SKM-1 (cell line): ENCODE measurements at regions not wholly inside any gene's neighbourhood (a gene's known extent, or its start where the extent isn't known, plus 50 kb on each side); places are given as distances from the start of the nearest gene placed in this dataset.
"Not testable (repeated sequence)": the region's sequence is repeated elsewhere in the genome, so short reads cannot be mapped to it uniquely, and the experiment has no call there.

Source experiments
- DNase-seq: peaks from one replicate; lab custom pipeline; 2025; ENCODE audit not compliant: unreplicated experiment; lab: John Stamatoyannopoulos, UW

DNA sequence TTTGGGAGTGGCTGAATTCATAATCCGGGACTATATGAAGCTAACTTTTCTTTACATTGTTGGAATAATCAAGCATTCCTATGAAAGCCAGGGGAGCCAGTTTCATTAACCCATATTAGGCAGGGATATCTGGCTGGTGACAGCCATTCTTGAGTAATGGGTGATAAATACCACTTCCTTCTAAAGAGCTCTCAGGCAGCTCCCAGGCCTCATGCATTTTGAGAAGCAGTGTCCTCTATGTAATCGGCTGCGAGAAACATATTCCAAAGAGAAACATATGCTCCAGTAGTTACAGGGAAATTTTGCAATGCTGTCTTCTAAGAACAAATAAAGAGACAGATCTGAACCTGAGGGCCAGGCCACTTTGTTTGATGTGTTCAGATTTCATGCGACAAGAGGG lies 83.1 kb downstream of the MSX2 start:
- DNase-seq: no peak

DNA sequence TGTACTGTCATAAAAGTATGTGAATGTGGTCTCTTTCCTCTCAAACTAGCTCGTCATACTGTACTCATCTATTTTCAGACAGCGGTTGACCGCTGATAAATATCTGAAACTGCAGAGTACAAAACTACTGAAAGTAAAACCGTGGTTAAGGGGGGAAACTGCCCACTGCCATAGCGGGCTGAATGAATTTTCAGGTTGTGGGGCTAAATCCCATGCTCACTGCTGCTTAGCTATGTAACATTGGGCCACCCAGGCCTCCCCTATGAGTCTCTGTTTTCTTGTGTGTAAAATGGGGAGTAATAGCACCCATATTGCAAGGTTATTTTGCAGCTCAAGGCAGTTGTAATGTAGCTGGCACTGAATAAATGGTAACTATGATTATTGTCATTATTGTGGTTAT lies 82.3 kb downstream of the MSX2 start:
- no peak for DNase-seq

DNA sequence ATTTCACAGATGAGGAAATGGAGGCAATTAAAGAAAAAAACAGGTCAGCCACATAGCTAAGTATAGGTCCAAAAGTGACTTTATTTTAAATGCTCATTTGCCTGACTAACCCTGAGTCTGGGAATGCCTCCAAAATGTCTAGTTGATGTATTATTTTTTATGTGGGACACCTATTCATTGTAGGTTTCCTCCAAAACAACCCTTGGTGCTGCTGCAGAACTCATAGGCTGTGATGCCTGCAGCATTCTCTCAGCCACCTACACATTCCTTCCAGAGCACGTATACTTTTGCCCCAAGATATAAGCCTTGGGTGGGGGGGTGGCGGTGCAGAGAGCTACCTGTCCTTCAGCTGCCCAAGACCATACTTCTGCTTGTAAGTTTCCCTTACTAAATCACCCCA lies 77.4 kb downstream of the MSX2 start:
- DNase-seq: no peak

DNA sequence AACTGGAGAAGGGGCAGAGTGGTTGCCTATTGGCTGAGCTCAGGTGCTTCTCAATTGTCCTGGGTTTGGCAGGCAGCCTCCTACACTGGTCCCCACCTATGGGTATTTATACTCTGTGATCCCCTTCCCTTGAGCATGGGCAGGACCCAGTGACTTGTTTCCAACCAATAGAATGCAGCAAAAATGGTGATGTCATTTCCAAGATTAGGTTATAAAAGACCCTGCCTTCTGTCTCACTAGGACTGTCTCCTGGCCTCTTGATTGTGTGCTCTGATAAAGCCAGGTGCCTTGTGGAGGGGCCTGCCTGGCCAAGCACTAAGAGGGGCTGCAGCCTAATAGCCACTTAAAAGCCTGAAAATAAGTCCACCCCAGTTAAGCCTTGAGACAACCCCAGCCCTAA lies 76.1 kb downstream of the MSX2 start:
- DNase-seq: no peak

DNA sequence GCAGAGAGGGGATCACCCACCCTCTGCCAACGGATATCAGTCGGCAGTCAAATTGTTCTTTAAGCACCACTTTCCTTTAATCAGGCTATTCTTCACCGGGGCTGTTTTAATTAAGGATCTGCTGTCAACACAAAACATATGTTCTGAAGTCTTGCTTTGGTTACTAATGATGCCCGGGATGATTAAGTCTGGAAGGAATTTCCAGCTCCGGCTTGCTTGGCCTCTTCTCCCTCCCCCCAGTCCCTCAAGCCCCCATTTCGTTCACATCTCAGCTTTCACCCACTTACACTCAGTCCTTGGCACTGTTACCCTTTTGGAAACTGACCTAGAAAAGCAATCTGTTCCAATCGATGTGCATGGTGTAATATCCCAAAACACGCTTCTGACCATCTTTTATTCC lies 74.7 kb downstream of the MSX2 start:
- DNase-seq: no peak

DNA sequence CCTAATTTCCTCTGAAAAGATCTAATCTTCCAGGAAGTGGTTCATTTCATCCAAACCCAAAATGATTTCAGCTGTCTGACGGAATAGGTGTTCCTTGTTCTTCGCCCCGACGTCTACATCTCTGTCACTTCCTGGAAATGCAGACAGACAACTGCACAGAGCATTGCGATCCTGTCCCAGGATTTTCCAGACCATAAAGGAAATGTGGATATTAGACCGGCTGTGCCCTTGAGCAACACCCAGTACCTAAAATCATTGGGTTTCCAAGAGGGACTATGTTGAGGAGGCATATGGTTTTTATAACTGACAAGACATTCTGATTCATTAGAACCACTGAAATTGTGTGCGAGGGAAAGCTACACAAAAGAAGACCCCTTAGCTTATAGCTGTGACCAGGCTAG lies 74.2 kb downstream of the MSX2 start:
- no peak for DNase-seq

DNA sequence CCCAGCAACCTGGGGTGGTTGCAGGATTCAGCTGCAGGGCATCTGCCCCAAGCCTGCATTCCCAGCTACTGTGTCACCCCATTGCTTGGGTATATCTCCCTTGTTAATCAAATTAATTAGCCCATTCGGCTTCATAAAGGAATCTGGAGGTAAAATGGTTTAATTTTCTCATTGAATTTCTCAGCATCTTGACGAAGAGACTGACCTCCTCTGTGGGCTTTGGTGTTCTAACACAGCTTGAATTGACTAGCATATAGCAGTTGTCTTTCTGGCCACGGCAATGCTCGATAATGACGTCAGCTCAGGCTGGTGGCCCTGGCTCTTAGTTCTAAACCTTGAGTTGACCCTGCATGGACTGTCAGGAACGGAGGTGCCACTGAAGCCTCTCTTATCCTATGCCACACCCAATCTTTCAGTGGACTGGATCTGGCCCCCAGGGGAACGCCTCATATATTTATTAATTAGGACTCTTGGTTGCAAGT lies 72.4 kb downstream of the MSX2 start:
- no peak for DNase-seq

DNA sequence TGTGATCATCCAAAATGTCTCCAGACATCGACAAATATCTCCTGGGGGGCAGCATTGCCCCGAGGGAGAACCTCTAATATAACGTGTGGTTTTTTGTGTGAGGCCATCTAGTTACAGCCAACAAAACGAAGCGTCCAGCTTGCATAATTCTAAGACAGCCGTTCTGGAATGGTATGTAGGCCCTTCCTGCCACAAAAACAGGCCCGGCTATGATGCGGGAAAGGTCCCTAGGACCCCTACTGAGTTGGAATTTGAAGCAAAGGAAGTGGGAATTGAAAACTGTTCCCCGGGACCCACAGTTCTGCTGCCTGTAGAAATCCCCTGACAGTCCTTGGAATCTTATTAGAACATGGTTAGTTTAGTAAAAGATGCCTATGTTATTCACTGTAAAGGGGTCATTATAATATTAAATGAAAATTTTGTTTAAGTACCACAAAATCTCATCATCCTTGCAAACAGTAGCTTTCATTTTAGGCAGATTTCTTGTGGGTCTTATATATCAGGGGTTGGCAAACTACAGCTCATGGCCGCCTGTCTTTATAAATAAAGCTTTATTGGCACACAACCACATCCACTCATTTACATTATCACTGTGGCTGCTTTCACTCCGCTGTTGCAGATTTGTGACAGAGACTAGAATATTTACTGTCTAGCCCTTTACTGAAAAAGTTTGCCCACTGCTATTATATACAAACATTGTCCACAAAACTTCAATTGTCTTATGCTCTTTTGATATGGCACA lies 70.7 kb downstream of the MSX2 start:
- DNase-seq: no peak

DNA sequence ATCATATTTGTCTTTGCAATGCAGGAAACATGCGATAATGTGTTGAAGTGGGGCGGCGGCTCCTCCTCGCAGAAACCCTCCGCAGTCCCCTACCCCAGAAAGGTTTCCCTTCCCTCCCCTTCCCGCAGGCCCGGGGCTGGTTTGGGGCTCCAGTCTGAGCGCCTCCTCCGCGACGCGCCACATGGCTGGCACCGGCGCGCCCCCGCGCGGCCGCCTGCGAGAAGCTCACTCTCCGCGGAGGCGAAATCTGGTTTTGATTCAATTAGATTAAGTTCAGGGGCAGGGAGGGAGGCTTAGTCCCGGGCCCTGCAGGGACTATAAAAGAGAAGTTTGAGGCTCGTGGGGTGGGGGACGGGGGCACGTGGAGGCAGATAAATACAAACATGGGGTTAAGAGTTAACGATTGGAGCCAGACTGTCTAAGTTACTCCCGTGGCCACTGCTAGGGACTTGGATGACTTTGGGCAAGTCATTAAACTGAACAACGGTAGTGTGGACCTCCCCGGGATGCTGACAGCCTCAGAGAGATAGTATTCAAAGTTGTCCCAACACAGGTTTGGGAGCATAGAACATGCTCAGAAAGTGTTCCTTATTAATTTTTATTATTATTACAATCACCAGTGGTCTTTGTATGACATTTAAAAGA lies 69.4 kb downstream of the MSX2 start:
- peak; percentile 33 for DNase-seq

DNA sequence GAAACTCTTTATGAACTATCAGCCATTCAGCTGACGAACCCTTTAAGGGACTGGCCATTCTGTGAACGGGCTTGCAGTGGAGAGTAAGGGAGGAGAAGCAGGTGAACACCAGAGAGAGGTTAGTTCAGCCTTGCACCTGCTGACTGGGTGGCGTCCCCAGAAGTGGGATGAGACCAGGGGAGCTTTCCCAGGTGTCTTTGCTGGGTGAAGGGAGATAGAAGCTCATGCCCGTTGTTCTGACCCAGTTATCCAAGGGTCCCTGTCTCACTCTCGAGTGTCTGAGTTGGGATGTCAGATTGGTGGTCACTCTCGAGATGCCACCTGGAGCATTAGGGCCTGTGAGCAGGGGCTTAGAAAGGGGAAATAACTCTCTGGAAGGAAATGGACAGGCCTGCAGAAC lies 68.7 kb downstream of the MSX2 start:
- DNase-seq: no peak

DNA sequence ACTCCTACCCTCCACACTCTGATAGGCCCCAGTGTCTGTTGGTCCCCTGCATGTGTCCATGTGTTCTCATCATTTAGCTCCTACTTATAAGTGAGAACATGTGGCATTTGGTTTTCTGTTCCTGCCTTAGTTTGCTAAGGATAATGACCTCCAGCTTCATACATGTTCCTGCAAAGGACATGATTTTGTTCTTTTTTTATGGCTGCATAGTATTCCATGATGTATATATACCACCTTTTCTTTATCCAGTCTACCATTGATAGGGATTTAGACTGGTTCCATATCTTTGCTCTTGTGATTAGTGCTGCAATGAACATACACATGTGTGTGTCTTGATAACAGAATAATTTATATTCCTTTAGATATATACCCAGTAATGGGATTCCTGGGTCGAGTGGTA lies 67.9 kb downstream of the MSX2 start:
- DNase-seq: not testable (repeated sequence)

DNA sequence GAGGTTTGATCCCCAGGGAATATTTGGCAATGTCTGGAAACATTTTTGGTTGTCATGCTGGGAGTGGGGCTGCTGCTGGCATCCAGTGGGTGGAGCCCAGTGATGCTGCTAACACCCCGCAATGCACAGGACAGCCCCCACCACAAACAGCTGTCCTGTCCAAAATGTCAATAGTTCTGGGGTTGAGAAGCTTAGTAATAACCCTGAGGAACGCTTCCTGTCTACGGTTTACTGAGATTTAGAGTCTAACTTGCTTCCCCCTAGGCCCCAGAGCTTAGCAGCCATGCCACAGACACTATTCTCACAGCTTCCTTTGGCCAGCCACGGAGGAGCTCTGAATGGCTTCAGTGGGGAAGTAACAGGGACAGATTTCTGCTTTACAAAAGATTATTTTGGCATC lies 66.5 kb downstream of the MSX2 start:
- peak; percentile 26 for DNase-seq

DNA sequence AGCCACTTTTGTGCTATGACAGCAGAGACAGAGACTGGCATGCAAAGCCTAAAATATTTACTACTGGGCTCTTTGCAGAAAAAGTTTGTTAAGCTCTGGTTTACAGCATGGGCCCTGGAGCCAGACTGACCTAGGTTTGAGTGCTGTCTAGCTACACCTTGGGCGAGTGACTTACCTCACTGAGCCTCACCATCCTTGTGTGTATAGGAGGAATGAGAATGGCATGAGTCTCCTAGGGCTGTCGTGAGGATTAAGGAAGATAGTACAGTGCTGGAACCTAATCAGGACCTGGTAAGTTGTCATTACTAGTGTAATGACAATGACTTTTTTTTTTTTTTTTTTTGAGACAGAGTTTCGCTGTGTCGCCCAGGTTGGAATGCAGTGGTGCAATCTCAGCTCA lies 65.2 kb downstream of the MSX2 start:
- DNase-seq: no peak

DNA sequence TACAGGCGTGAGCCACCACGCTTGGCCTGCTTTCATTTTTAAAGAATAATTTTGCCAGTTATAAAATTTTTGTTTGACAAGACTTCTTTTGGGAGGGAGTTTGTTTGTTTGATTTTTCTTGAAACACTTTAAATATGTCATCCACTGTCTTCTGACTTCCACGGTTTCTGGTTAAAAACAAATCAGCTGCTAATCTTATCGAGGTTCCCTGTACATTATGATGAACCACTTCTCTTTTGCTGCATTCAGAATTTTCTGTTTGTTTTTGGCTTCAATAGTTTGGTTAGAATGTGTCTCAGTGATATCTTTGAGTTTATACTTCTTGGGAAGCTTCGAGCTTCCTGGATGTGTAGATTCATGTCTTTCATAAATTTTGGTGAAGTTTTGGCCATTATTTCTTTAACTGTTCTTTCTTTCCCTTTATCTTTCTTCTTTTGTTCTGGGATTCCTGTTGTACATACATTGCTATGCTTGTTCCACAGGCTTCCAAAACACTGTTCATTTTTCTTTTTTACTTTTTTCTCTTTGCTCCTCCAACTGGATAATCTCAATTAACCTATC lies 60.8 kb downstream of the MSX2 start:
- no peak for DNase-seq
